Cardiac muscle cell (in vitro differentiated cells and primary cell): ENCODE measurements at regions not wholly inside any gene's neighbourhood (a gene's known extent, or its start where the extent isn't known, plus 50 kb on each side); places are given as distances from the start of the nearest gene placed in this dataset.

Experiments
- DNase-seq, 2 donors: peaks; one replicate each; pipeline versions ENCODE4 v3.0.0 to v3.0.0-alpha.2; 2010 to 2017; ENCODE audit warnings: low read depth in 1 of 2, low spot score in 1 of 2
- H3K27ac ChIP-seq: fragments of 200-600 bp; sonication (generic); 2 replicates; pipeline ENCODE4 v1.5.1; 2016
- H3K27me3 ChIP-seq: fragments of 200-600 bp; sonication (generic); 2 replicates; pipeline ENCODE4 v1.6.0; 2016; ENCODE audit warnings: control low read depth
- H3K36me3 ChIP-seq: fragments of 200-600 bp; sonication (generic); 2 replicates; pipeline ENCODE4 v1.5.1; 2016; ENCODE audit warnings: control low read depth
- H3K4me1 ChIP-seq: fragments of 200-600 bp; sonication (generic); 2 replicates; pipeline ENCODE4 v1.8.1; 2017; ENCODE audit warnings: low read depth, mild to moderate bottlenecking, mixed run types
- H3K4me3 ChIP-seq: fragments of 200-600 bp; sonication (generic); 2 replicates; pipeline ENCODE4 v1.5.1; 2016; ENCODE audit warnings: mild to moderate bottlenecking
- H3K9me3 ChIP-seq: fragments of 200-600 bp; sonication (generic); 2 replicates; pipeline ENCODE4 v1.5.1; 2017; ENCODE audit warnings: low read depth, mild to moderate bottlenecking, control low read depth
- CTCF ChIP-seq: IDR thresholded peaks from 2 replicates; pipeline ENCODE4 v1.5.1; 2012; ENCODE audit warnings: low read depth, mild to moderate bottlenecking, low read length

- H3K4me3 ChIP-seq, result no peak overlapping the region
- no peak overlapping the region for H3K27ac ChIP-seq
- no peaks in the 10 kb centered on the region for H3K27me3 ChIP-seq
- no peaks in the 10 kb centered on the region for H3K4me1 ChIP-seq
- no peak for TF ChIP-seq CTCF
- no peak for DNase-seq
- no peaks in the 10 kb centered on the region for H3K36me3 ChIP-seq
- H3K9me3 ChIP-seq, result no peaks in the 10 kb centered on the region
These were observed 516.7 kb upstream of the HTR2A start for GRCh38 chr13:47413526-47413925.

DNA sequence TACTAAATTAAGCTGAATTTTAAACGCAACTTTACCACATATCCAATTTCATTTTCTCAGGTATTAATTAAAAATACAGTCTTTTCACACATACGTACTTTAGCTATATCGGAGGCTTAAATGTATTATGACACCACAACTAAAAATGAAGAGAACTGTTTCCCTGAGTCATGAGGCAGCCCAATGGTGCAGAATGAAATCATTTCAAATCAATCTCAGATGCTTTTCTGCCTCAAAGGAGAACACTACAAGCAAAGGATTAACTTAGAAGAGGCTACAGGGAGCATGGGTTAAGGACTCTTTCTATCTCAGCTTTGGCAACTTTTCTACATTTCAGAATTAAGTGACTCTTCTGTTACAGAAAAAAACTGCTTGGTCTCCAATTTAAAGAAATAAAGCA, 516.3 kb upstream of the HTR2A start:
- no peak for DNase-seq
- Histone ChIP-seq H3K27ac (no peak overlapping the region), H3K9me3 (no peaks in the 10 kb centered on the region), H3K36me3 (no peaks in the 10 kb centered on the region), H3K4me1 (no peaks in the 10 kb centered on the region), H3K4me3 (no peak overlapping the region), H3K27me3 (no peaks in the 10 kb centered on the region)
- TF ChIP-seq CTCF, result no peak

DNA sequence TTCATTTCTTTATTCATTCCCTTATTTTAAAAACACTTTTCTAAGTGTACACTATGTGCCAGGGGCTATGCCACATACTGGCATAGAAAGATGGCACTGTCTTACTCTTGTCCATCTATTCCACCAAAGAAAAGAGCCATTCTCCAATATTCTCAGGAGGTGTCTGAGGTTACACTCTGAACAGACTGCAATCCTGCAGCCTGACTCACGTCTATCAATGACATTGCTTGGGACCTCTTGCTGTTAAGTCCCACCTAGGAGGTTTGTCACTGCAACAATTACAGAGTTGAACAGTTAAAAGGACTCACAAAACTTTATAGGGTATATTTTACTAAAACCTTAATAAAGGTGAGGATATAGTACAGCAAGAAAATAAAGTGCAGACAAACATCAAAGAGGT, 512.9 kb upstream of the HTR2A start:
- Histone ChIP-seq H3K27me3 (no peaks in the 10 kb centered on the region), H3K9me3 (no peaks in the 10 kb centered on the region), H3K4me1 (no peaks in the 10 kb centered on the region), H3K36me3 (no peaks in the 10 kb centered on the region), H3K27ac (no peak overlapping the region), H3K4me3 (no peak overlapping the region)
- TF ChIP-seq CTCF, result no peak
- no peak for DNase-seq

GRCh38 chr13:47408546-47409319, 511.9 kb upstream of the HTR2A start:
- H3K36me3 ChIP-seq, result no peaks in the 10 kb centered on the region
- no peak overlapping the region for H3K27ac ChIP-seq
- no peaks in the 10 kb centered on the region for H3K4me1 ChIP-seq
- DNase-seq, result no peak
- no peak overlapping the region for H3K4me3 ChIP-seq
- no peaks in the 10 kb centered on the region for H3K27me3 ChIP-seq
- TF ChIP-seq CTCF, result no peak
- no peaks in the 10 kb centered on the region for H3K9me3 ChIP-seq

DNA sequence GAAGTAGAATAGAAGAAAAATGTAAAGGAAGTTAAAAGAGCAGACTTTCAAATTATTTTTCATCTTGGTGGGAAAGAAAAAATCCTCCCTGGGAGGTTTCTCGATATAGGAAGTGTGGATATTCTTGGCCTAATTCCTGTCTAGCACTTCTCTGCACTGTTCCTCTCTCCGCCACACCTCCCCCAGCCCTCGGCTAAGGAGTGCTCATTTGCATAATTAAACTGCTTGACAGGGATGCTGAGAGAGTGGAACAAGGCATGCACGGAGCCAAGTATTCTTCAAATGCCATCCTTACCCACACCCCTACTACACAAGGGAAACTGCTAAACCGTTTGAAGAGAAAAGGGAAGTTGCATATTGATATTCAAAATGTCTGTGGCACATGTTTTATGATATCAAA, 511.0 kb upstream of the HTR2A start:
- TF ChIP-seq CTCF, result no peak
- no peak for DNase-seq
- H3K9me3 ChIP-seq, result no peaks in the 10 kb centered on the region
- no peaks in the 10 kb centered on the region for H3K4me1 ChIP-seq
- no peaks in the 10 kb centered on the region for H3K36me3 ChIP-seq
- no peak overlapping the region for H3K4me3 ChIP-seq
- no peak overlapping the region for H3K27ac ChIP-seq
- H3K27me3 ChIP-seq, result no peaks in the 10 kb centered on the region
